Vagina (tissue), 2 donors: ENCODE measurements at regions not wholly inside any gene's neighbourhood (a gene's known extent, or its start where the extent isn't known, plus 50 kb on each side); places are given as distances from the start of the nearest gene placed in this dataset.

Experiments
- DNase-seq, 2 donors: peaks; one replicate each; pipeline ENCODE4 v3.0.0-alpha.2; 2017; ENCODE audit errors: extremely low spot score in 2 of 2
- H3K27ac ChIP-seq: fragments of 200-600 bp; sonication (generic); one replicate; pipeline ENCODE4 v1.5.1; 2019
- H3K27me3 ChIP-seq: fragments of 200-600 bp; sonication (generic); one replicate; pipeline ENCODE4 v1.5.1; 2019
- H3K36me3 ChIP-seq, 2 donors: fragments of 200-600 bp; sonication (generic); one replicate each; pipeline ENCODE4 v1.5.1; 2017 to 2019
- H3K4me1 ChIP-seq: fragments of 200-600 bp; sonication (generic); one replicate; pipeline ENCODE4 v1.5.1; 2019
- H3K4me3 ChIP-seq, 2 donors: fragments of 200-600 bp; sonication (generic); 1 replicate in 1 of 2; 2 replicates in 1 of 2; pipeline ENCODE4 v1.5.1; 2016 to 2019
- H3K9me3 ChIP-seq: fragments of 200-600 bp; sonication (generic); one replicate; pipeline ENCODE4 v1.5.1; 2019
- POLR2A ChIP-seq, 2 donors: fragments of 450-650 bp; IDR thresholded peaks; one replicate each; pipeline ENCODE4 v1.6.1; 2017; ENCODE audit warnings: antibody characterized with exemption in 2 of 2, mild to moderate bottlenecking in 2 of 2, moderate library complexity in 2 of 2
- POLR2AphosphoS5 ChIP-seq, 2 donors: sonication (generic); formaldehyde crosslinking; IDR thresholded peaks; one replicate each; pipeline ENCODE4 v1.9.0; 2017; ENCODE audit warnings: antibody characterized with exemption in 2 of 2, mild to moderate bottlenecking in 2 of 2, low read depth in 1 of 2; ENCODE audit not compliant: insufficient read depth in 1 of 2
- intact Hi-C: fragments of 100-400 bp; cut with DNase I; formaldehyde crosslinking; loops from one replicate; pipeline ENCODE4 v1.15.1; 2023
- TF ChIP-seq, protein P1 (sequence below), 3 experiments: fragments of 450-650 bp in 2 of 3; fragments of 200-600 bp in 1 of 3; sonication (generic) in 1 of 3; IDR thresholded peaks; one replicate each; pipeline ENCODE4 v1.5.1; 2017 to 2019; ENCODE audit warnings: antibody characterized with exemption in 3 of 3, mild to moderate bottlenecking in 2 of 3, moderate library complexity in 2 of 3

DNA sequence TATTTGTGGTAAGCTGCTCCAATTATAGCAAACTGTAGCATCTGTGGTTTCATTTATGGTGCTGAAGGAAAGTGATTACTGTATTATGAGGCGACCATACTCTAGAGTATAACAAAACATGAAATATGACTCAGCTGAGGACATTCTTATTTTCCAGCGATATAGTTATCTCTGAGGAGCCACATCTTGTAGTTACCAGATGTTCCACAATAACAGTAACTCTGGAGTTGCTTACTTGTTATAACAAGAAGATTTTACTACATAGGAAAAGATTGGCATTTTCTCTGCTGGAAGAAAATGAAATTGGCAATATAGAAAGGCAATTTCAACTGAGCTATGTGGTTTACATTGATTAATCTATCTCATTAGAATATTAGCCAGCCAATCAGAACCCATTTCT, 1634.2 kb downstream of the PCDH9 start:
- TF ChIP-seq POLR2A (IDR thresholded peaks at IDR 0.05) (no peak), POLR2AphosphoS5 (IDR thresholded peaks at IDR 0.05; ENCODE audit: insufficient read depth in 1 of 2, low read depth in 1 of 2) (no peak)
- TF ChIP-seq, protein P1, sequence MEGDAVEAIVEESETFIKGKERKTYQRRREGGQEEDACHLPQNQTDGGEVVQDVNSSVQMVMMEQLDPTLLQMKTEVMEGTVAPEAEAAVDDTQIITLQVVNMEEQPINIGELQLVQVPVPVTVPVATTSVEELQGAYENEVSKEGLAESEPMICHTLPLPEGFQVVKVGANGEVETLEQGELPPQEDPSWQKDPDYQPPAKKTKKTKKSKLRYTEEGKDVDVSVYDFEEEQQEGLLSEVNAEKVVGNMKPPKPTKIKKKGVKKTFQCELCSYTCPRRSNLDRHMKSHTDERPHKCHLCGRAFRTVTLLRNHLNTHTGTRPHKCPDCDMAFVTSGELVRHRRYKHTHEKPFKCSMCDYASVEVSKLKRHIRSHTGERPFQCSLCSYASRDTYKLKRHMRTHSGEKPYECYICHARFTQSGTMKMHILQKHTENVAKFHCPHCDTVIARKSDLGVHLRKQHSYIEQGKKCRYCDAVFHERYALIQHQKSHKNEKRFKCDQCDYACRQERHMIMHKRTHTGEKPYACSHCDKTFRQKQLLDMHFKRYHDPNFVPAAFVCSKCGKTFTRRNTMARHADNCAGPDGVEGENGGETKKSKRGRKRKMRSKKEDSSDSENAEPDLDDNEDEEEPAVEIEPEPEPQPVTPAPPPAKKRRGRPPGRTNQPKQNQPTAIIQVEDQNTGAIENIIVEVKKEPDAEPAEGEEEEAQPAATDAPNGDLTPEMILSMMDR (IDR thresholded peaks at IDR 0.05), result no peak
- Histone ChIP-seq H3K27me3 (no peaks in the 10 kb centered on the region), H3K4me1 (no peaks in the 10 kb centered on the region), H3K9me3 (no peaks in the 10 kb centered on the region), H3K27ac (no peak overlapping the region), H3K36me3 (no peaks in the 10 kb centered on the region), H3K4me3 (no peak overlapping the region)
- DNase-seq, result no peak
- intact Hi-C loops, result no loop called here

DNA sequence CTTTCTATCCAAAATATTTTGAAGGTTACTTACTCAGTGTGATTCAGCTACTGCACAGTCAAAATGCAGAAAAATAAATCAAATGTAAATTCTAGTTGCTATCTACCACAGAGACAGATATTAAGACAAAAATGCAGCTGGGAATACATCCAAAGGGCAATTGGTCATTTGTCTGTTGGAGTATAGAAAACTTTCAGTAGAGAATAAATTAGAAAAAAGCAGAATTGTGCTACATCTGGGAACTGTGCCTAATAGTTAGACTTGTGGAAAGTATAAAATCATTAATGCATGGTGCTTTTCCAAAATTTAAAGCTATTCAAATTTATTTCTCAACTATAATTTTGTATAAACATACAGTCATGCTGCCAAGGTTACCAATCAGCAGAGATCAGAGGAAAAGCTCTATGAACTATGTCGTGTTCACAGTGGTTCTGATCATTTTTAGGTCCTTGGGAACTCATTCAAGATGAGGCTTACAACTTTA, 1635.8 kb downstream of the PCDH9 start:
- Histone ChIP-seq H3K27me3 (no peaks in the 10 kb centered on the region), H3K36me3 (no peaks in the 10 kb centered on the region), H3K27ac (no peak overlapping the region), H3K4me1 (no peaks in the 10 kb centered on the region), H3K4me3 (no peak overlapping the region), H3K9me3 (no peaks in the 10 kb centered on the region)
- DNase-seq, result no peak
- TF ChIP-seq POLR2A (IDR thresholded peaks at IDR 0.05), result no peak
- TF ChIP-seq, protein P1 (IDR thresholded peaks at IDR 0.05), result no peak
- TF ChIP-seq POLR2AphosphoS5 (IDR thresholded peaks at IDR 0.05; ENCODE audit: insufficient read depth in 1 of 2, low read depth in 1 of 2), result no peak
- intact Hi-C loops, result no loop called here

DNA sequence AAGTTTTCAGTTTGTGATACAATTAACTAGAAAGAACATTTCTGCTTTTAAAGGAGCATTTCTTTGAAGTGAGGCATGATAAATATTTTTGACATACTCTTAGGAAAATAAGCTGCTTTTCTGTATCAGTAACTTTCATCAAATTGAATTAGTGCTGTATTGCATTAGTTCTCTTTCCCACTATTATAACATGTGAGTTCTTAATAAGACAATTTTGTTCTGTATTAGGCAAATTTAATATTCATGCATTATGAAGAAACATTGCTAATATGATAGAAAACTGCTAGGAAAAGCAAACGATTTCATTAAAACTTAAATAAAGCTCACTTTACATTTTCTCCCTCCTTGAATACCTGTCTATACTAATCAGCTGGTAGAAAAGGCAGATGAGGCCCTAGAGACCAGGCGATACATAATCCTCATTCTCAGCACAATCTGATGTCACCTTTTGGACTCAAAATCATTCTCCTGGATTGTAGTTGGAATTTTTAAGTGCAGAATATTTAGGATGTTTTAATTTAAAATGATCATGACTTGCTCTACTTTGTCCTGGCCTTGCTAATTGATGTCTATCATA, 1636.8 kb downstream of the PCDH9 start:
- H3K36me3 ChIP-seq, result no peaks in the 10 kb centered on the region
- H3K27ac ChIP-seq, result no peak overlapping the region
- no peak overlapping the region for H3K4me3 ChIP-seq
- intact Hi-C loops, result no loop called here
- no peak for DNase-seq
- TF ChIP-seq, protein P1 (IDR thresholded peaks at IDR 0.05), result no peak
- TF ChIP-seq POLR2A (IDR thresholded peaks at IDR 0.05) (no peak), POLR2AphosphoS5 (IDR thresholded peaks at IDR 0.05; ENCODE audit: insufficient read depth in 1 of 2, low read depth in 1 of 2) (no peak)
- no peaks in the 10 kb centered on the region for H3K4me1 ChIP-seq
- no peaks in the 10 kb centered on the region for H3K27me3 ChIP-seq
- H3K9me3 ChIP-seq, result no peaks in the 10 kb centered on the region

DNA sequence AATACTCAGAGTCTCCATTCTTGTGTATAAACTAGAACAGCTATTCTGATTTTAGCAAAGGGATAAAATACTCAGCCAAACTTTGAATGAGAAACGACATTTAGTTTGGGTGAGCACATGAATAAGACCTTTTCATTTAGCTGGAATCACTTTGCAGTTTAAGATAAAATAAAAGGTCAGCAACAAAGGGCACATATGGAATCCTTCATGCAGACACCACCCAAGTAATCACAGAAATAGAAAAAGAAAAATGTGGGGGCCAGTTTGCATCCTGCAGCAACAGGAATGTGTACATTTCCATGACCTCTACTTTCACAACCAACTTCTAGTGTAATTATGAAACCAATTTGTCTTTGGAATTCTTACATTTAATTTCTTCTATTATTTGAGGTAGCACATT, 1637.4 kb downstream of the PCDH9 start:
- DNase-seq, result no peak
- no peaks in the 10 kb centered on the region for H3K4me1 ChIP-seq
- H3K36me3 ChIP-seq, result no peaks in the 10 kb centered on the region
- intact Hi-C loops, result no loop called here
- no peaks in the 10 kb centered on the region for H3K27me3 ChIP-seq
- H3K9me3 ChIP-seq, result no peaks in the 10 kb centered on the region
- TF ChIP-seq POLR2A (IDR thresholded peaks at IDR 0.05) (no peak), POLR2AphosphoS5 (IDR thresholded peaks at IDR 0.05; ENCODE audit: insufficient read depth in 1 of 2, low read depth in 1 of 2) (no peak)
- TF ChIP-seq, protein P1 (IDR thresholded peaks at IDR 0.05), result no peak
- no peak overlapping the region for H3K27ac ChIP-seq
- no peak overlapping the region for H3K4me3 ChIP-seq

DNA sequence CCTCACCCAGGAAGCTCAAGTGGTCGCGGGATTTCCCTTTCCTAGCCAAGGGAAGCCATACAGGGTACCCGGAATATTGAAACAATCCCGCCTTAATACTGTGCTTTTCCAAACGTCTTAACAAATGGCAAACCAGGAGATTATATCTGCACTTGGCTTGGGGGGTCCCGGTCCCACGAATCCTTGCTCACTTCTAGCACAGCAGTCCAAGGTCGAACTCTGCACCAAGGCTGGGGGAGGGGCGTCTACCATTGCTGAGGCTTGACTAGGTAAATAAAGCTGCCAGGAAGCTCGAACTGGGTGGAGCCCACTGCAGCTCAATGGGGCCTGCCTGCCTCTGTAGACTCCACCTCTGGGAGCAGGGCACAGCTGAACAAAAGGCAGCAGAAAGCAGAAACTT, 1644.8 kb downstream of the PCDH9 start:
- intact Hi-C loops, result no loop called here

More for the DNA sequence above, 1644.8 kb downstream of the PCDH9 start:
- Histone ChIP-seq H3K4me3 (no peak overlapping the region), H3K36me3 (no peaks in the 10 kb centered on the region), H3K9me3 (no peaks in the 10 kb centered on the region), H3K27me3 (no peaks in the 10 kb centered on the region), H3K27ac (no peak overlapping the region), H3K4me1 (no peaks in the 10 kb centered on the region)
- TF ChIP-seq, protein P1 (IDR thresholded peaks at IDR 0.05), result no peak
- TF ChIP-seq POLR2AphosphoS5 (IDR thresholded peaks at IDR 0.05; ENCODE audit: insufficient read depth in 1 of 2, low read depth in 1 of 2) (no peak), POLR2A (IDR thresholded peaks at IDR 0.05) (no peak)
- no peak for DNase-seq
